HG02840 (cell line): ENCODE measurements at regions not wholly inside any gene's neighbourhood (a gene's known extent, or its start where the extent isn't known, plus 50 kb on each side); places are given as distances from the start of the nearest gene placed in this dataset.
"Not testable (repeated sequence)": the region's sequence is repeated elsewhere in the genome, so short reads cannot be mapped to it uniquely, and the experiment has no call there.

ENCODE experiments used
- ATAC-seq: cut with Tn5 transposase; IDR thresholded peaks from one replicate; pipeline ENCODE4 v1.9.1; 2021; ENCODE audit warnings: mild to moderate bottlenecking, moderate library complexity, moderate number of reproducible peaks; ENCODE audit not compliant: unreplicated experiment, low FRiP score

DNA sequence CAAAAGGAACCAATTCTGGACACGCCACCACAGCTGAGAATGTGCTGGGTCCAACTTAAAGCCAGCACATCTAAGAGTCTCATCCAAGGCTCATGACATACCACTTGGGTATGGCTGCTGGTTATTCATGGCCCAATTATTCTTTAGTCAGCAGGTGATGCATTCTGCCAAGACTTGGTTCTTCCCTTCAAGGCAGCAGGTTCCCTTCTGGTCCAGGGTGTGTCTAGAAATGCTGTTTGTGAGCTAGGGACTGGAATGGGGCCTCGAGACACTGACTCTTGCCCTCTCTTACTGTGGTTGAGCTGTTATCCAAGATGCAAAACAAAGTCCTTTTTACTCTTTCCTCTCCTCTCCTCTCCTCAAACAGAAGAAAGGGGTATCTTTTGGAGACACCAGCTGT, 522.6 kb downstream of the HINT1 start:
- ATAC-seq: no peak

DNA sequence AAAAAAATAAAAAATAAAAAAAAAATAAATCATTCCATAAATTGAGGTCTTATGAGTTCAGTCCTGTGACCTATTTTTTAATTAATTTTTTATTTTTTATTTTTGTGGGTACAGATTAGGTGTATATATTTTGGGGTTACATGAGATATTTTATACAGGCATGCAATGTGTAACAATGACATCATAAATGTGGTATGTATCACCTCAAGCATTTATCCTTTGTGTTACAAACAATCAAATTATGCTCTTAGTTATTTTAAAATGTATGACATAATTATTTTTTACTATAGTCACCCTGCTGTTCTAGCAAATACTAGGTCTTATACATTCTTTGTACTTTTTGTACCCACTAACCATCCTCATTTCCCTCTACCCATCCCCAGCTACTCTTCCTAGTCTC, 537.9 kb downstream of the HINT1 start:
- no peak for ATAC-seq

DNA sequence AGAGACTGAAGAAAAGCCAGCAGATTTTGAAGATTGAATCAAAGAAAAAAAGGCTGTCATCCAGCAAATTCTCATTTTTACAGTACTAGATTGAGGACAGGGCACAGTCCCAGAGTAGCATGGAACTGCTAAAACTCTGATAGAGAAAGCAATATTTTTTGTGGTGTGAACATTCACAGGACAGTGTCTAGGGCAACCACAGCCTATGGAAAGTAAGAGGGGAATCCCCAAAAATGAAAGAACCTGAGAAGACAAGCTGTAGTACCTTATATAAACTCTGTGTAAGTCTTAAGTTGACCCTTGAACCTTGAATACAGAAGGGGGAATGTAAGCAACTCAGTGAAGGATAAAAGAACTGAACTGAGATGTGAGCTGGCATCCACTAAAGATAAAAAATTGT, 540.3 kb downstream of the HINT1 start:
- no peak for ATAC-seq

DNA sequence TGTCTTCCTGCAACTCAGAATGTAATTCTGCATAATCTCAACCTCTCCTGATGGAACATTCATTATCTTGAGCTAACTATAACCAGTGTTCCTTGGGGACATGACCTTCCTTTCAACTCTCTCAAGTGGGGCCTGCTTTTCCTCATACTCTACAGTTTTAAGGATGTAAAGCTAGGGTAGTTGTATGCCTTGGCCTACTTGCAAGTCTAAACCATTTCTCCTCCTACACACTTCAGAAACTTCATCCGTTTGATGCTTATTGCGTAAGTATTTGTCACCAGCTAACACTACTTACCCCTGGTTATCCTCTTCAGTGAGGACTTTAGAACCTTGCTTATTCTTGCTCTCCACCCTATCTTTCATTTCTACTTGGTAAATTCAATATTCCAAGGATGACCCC, 548.9 kb downstream of the HINT1 start:
- no peak for ATAC-seq

DNA sequence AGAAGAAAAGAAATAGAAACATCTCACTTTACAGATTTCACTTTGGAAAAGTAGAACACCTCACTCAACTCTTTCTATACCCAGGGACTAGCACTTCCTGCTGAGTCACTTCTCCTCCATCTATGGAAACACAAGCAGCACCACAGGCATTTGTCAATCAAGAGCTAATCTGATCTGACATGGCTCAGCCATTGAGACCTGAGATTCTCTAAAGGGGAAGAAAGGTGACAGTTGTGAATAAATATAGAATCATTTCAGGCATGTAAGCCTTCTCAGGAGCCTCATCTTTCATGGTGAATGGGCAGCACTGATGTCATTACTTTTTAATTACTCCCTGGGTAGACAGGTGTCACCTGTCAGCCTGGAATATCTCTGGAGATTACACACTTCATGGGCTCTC, 559.8 kb downstream of the HINT1 start:
- no peak for ATAC-seq

DNA sequence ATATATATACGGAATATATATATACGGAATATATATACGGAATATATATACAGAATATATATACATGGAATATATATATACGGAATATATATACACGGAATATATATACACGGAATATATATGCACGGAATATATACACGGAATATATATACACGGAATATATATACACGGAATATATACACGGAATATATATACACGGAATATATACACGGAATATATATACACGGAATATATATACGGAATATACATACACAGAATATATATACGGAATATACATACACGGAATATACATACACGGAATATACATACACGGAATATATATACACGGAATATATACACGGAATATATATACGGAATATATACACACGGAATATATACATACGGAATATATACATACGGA, 568.4 kb downstream of the HINT1 start:
- not testable (repeated sequence) for ATAC-seq

DNA sequence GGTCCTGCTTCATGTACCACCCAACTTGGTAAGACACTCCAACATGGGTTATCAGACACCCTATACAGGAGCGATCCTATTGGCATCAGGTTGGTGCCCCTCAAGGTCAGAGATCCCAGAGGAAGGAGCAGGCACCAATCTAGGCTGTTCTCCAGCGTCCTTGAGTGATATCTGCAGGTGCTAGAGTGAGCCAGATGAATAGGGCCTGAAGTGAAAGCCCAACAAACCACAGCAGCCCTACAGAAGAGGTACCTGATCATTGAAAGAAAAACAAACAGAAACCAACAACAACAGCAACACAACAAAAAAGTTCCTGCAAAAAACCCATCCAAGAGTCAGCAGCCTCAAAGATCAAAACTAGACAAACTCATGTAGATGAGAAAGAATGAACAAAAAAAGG, 584.8 kb downstream of the HINT1 start:
- ATAC-seq: no peak

DNA sequence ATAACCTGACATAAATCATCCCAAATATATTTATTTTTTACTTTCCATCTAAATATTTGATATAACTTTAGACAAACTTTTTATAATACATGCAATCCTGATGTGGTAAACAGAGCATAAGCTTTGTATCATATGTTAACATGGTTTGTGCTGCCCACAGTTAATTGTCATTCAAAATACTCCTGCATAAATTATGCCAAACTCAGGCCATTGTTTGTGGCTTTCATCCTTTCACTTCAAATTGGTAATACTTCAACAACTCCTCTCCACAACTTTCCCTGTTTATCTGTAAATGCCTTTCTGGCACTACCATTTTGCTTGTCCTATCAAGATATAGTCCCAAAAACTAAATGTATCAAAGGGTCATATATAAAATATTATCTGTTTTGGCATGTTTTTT, 586.7 kb downstream of the HINT1 start:
- ATAC-seq: no peak

DNA sequence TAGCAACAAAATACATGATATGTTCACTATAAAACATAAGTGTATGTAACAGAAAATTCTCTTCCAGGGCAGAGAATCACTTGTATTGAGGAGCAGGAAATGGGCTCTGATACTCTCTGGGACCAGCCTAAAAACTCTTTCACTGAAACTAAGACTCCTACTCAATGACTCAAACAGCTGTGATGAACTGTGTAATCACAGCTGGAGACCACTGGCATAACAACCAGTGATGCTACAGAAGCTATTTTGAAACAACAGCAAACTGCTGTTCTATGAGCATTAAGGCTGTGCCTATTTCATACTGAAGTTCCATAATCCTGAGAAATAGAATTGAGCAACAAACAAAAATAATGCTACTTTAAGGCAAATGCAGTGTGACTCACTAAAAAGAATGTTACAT, 594.0 kb downstream of the HINT1 start:
- no peak for ATAC-seq

DNA sequence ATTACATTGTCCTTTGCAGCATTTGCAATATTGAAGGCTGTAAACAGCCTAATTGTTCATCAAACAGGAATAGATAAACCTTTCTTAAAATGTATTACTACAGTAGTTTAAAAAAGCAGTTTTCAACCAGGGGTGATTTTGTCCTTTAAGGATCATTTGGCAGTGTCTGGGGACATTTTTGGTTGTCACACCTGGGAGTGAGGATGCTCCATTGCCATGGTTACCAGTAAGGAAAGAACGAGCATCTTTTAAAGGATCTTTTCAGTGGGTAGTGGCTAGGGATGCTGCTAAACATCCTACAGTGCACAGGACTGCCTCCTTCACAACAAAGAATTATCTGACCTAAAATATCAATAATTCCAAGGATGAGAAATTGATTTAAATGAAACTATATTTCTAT, 596.3 kb downstream of the HINT1 start:
- no peak for ATAC-seq

DNA sequence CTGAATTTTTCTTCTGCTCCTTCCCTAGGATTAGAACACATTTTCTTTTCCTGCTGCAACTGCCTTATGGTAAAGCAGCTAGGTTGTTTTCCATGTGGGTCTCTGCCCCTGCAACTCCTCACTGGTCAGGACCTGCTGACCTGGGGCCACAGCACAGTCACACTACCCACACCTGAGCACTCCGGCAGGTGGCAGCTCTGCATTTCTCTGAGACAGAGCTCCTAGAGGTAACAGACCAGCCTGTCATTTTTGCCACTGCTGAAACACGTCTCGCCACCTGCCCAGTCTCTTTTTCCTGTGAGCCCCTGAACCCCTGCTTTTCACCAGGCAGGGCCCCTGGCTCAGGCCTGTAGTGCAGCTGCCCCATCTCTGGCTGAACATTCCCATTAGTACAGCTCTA, 609.6 kb downstream of the HINT1 start:
- no peak for ATAC-seq

DNA sequence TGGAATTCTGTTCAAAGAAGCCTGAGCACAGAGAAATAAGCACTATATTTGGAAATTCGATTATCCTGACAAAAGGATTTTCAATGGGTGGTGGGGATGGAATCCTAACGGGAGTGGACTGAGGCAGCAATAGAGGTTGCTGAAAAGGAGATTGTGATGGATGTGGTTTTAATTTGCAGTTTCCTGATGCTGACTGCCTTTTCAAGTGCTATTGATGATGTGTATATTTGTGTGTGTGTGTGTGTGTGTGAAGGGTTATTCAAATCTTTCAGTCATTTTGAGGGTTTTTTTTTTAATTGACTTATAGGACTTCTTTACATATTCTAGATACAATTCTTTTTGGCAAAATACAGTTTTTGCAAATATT, 614.5 kb downstream of the HINT1 start:
- no peak for ATAC-seq

DNA sequence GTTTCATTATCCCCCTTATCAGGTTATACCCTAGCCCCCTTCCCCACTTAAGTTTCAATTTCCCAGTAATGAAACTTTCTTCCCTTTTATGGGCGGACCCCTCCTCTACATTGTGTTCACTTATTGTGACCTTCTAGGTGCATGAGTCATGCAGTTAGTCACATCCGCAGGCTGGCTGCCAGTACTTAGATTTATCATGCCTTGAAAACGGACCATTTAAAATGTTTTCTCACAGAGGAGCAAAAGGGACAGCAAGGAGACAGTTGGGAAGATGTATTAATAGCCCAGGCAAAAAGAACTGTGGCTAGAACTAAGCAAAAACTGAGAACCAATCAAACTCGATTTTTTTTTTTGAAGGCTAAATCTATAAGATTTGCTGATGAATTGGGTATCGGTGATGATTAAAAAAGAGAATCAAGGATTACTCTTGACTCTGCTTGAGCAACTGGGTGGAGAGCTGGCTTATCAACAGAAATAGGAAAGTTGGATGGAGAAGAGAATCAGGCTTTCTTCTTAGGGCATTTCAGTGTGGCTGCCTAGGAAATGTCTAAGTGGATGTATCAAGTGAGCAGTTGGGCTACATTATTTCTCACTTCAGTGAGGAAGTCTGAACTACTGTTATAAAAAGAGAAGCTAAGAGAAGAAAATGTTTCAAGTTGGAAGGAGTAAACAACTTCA, 615.0 kb downstream of the HINT1 start:
- ATAC-seq: no peak

DNA sequence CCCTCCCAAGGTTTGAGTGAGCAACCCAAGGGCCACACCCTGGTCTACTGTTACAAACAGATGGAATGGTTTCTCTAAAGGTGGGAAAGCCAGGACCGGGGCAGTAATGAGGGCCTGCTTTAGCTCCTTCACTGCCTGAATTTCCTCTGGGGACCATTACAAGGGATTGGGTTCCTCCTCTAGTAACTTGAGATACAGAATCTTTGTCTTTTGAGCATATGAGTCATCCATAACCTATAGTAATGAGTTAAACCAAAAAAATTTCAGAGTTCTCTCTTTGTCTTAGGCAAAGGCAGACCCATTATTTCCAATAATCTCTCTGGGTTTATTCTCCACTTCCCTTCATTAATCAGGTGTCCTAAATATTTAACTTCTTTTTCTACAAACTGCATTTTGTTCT, 618.8 kb downstream of the HINT1 start:
- no peak for ATAC-seq

DNA sequence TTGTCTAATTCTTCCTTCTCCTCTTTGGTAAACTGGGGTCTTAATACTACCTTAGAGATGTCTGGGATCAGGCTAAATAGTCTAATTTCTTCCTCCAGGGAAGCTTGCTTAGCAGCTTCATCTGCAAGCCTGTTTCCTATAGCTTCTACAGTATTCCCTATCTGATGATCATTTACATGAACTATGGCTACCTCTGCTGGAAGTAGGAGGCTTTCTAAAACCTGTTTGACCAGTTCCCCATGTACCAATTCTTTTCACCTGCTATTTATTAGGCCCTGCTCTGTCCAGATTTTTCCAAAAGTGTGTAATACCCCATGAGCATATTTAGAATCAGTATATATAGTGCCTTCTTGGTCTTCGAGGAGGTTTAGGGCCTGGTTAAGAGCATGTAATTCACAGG, 619.8 kb downstream of the HINT1 start:
- ATAC-seq: no peak

DNA sequence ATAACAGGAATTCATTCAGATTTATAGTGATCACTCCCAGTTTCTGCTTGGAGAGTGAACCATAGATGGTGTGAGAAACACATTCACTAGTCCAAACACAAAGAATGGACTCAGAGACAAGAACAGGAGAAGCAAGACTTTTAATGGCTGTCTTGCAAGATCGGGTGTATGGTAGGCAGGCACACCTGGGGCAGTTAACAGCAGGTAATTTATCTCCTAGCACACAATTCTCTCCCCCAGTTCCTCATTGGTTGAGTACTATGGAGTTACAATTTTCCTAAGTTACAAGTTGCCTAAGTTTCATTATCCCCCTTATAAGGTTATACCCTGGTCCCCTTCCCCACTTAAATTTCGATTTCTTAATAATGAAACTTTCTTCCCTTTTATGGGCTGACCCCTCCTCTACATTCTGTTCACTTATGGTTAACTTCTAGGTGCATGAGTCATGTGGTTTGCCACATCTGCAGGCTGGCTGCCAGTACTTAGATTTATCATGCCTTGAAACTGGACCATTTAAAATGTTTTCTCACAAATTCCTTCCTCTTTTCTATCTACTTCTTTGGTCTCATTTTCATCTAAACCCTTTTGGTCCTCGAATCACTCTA, 623.3 kb downstream of the HINT1 start:
- ATAC-seq: no peak

DNA sequence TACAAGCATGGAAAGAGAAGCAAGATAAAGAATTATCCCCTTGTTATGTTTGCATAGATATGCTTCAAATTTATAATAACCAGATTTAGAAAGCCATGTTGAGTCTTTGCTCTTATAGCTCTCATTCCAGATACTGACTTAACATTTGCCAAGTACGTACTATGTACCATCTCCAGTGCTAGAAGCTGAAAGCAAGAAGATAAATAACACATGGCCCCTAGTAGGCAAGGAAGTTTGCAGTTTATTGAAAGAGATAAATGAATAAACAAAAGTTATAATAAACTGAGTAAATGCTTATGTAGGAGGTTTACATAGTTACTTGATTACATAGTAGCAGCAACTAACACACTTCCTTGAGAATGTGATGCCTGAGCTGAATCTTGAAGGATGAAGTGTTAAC, 628.4 kb downstream of the HINT1 start:
- no peak for ATAC-seq

DNA sequence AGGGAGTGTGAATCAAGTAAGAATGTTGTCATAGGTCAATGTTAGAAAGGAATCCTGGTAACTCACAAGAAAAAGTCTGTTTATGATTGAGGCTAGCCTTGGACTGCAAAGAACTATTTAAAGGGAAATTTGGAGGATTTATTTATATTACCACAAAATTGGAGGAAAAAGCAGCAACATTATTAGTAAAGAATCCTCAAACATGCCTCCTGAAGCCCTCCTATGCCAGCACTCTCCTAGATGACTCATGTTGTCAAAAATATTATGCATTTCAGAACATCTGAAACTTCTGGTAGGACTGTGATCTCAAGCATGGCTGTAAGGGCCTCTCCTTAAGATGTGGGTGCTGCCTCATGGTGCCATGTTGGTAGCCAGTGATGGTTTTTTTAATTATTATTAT, 628.5 kb downstream of the CHSY3 start:
- ATAC-seq: no peak

DNA sequence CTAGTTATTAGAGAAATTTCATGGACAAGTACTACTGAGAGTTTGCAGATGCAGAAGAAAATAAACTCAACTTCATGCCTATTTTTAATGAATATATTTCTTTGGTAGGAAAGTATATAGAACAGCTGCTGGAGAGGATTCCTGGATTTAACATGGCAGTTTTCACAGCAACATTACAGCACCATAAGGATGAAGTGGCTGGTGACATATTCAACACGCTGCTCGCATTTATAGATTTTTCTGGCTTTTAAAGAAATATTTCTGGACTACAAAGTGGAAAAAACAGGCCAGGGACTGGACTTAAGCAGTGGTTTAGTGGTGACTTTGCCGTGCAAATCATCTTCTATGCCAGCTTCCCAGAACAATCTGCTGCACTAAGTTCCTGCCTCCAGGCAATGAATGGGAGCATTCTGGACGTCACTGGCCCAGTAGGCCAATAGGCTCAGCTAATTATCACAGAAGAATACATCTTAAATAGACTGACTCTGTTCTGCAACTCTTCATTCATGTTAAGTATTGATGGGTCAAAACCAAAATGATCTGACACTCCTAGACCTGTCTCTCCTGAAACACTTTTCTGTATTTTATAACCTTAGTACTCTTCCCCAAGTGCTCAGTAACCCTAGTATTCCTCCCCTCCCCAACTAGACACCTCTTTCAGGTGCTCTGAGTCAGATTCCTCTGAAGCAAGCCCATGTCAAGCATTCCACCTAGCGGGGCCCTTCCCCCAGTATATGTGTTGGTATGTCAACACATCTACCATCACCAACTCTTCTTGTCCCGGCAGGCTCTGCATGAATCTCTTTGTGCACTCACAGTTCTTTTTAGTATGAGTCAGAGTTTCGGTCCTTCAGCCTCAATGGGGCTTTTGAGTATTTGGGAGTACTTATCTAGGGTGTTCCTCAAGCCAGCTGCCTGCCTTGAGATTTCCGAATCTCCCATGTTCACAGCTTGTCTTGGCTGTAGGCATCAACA, 625.5 kb downstream of the CHSY3 start:
- ATAC-seq: no peak

DNA sequence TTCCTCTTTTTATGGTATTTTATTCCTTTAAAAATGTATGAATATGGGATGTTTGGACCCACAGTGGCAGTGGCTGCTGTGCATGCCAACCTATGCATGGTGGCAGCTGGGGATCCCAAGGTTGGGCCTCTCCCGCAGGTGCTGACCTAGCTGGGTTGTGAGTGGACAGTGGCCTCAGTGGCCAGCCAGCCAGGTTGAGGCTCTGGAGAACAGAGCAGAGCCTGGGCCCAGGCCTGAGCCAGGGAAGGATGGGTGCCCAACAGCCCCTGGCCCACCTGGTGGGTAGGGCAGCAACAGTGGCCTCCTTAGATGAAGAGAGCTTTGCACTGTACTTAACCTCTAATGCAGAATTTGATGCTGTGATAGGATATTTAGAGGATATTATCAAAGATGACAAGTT, 624.8 kb downstream of the CHSY3 start:
- ATAC-seq: no peak

DNA sequence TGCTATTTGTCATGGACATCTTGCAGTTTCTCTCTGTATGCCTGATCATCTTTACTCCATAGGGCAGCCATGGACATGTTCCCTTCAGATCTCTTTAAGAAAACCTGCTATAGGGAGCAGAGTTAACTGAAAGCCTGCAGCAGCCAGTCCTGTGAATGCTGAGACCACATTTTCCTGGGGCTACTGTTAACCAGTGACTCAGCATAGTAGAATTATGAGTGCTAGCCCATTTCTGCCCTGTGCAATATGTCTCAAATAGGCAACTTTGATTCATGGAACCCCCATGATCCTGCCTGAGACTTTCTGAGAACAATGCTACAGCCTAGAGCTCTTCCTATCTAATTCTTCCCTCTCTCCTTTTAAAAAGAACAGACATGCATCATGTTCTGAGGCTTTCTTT, 624.2 kb downstream of the CHSY3 start:
- ATAC-seq: no peak

DNA sequence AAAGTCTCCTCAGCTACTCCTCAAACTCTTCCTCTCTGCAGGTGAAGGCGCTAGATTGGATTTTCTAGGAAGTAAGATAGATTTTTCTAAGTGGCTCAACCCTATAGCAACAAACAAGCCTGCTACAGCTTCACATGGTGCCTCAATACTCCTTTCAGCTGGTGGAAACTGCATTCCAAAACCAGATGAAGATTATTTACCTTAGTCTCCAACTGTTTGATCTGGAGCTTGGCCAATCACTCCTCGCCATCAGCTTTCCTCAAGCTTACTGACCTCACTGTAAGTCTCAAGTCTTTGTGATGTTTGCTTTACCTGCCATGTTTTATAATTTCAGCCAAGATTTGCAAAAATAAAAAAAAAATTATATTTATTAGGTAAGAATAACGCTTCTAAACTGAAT, 622.4 kb downstream of the CHSY3 start:
- no peak for ATAC-seq
